Ishikawa (cell line): ENCODE measurements at regions not wholly inside any gene's neighbourhood (a gene's known extent, or its start where the extent isn't known, plus 50 kb on each side); places are given as distances from the start of the nearest gene placed in this dataset.

ENCODE experiments used
- CEBPB ChIP-seq: IDR thresholded peaks from 2 replicates; pipeline ENCODE4 v1.6.1; 2012
- CREB1 ChIP-seq: IDR thresholded peaks from 2 replicates; pipeline ENCODE4 v1.6.1; 2012; ENCODE audit warnings: low read depth
- EP300 ChIP-seq: IDR thresholded peaks from 2 replicates; pipeline ENCODE4 v1.6.1; 2012; ENCODE audit warnings: borderline replicate concordance
- FOXM1 ChIP-seq: IDR thresholded peaks from 2 replicates; pipeline ENCODE4 v1.6.1; 2012; ENCODE audit warnings: low read depth, borderline replicate concordance
- MAX ChIP-seq: IDR thresholded peaks from 2 replicates; pipeline ENCODE4 v1.6.1; 2012
- NFIC ChIP-seq: IDR thresholded peaks from 2 replicates; pipeline ENCODE4 v1.6.1; 2012
- RAD21 ChIP-seq: IDR thresholded peaks from 2 replicates; pipeline ENCODE4 v1.6.1; 2012; ENCODE audit warnings: low read depth
- TAF1 ChIP-seq: IDR thresholded peaks from 2 replicates; pipeline ENCODE4 v1.6.1; 2012; ENCODE audit warnings: low read depth, mild to moderate bottlenecking
- TEAD4 ChIP-seq: IDR thresholded peaks from 2 replicates; pipeline ENCODE4 v1.6.1; 2012

- TF ChIP-seq FOXM1, result no peak
- no peak for TF ChIP-seq NFIC
- TF ChIP-seq RAD21, result no peak
- no peak for TF ChIP-seq CREB1
- TF ChIP-seq TAF1, result no peak
- no peak for TF ChIP-seq EP300
- no peak for TF ChIP-seq CEBPB
- TF ChIP-seq MAX, result no peak
- TF ChIP-seq TEAD4, result no peak
Observed at GRCh38 chr12:89907659-89908058, 199.0 kb upstream of the ATP2B1 start.
